WTC11 (cell line): ENCODE measurements at regions not wholly inside any gene's neighbourhood (a gene's known extent, or its start where the extent isn't known, plus 50 kb on each side); places are given as distances from the start of the nearest gene placed in this dataset.

Experiments used
- ATAC-seq: fragments of 200-7000 bp; cut with Tn5 transposase; 2 replicates; pipeline ENCODE4 v1.10.0; 2021; ENCODE audit warnings: mild to moderate bottlenecking, moderate library complexity
- CTCF ChIA-PET: fragments of 300-600 bp; sonication (Branson Sonifier 250); formaldehyde crosslinking; loops from one replicate; lab custom pipeline; 2021; ENCODE audit warnings: antibody characterized with exemption; lab: Charles Lee
- POLR2A ChIA-PET: fragments of 350-600 bp; sonication (Branson Sonifier 250); formaldehyde crosslinking; loops from one replicate; lab custom pipeline; 2021; ENCODE audit warnings: antibody characterized with exemption; lab: Charles Lee
- DNase-seq: peaks from one replicate; pipeline ENCODE4 v3.0.0; 2021; ENCODE audit warnings: low spot score
- H3K27ac Mint-ChIP-seq: 2 replicates; pipeline ENCODE4 v1.8.0; 2021; ENCODE audit warnings: mixed read lengths
- H3K27me3 Mint-ChIP-seq: 2 replicates; pipeline ENCODE4 v1.8.0; 2021; ENCODE audit warnings: low read depth, mild to moderate bottlenecking, moderate library complexity, mixed read lengths
- H3K36me3 Mint-ChIP-seq: 2 replicates; pipeline ENCODE4 v1.8.0; 2021; ENCODE audit warnings: mixed read lengths
- H3K4me1 Mint-ChIP-seq: 2 replicates; pipeline ENCODE4 v1.8.0; 2022; ENCODE audit warnings: mixed read lengths
- H3K4me3 Mint-ChIP-seq: 2 replicates; pipeline ENCODE4 v1.8.0; 2021; ENCODE audit warnings: mild to moderate bottlenecking, moderate library complexity, mixed read lengths
- H3K9me3 Mint-ChIP-seq: 2 replicates; pipeline ENCODE4 v1.8.0; 2021; ENCODE audit warnings: mixed read lengths
- AFF4 ChIP-seq: sonication (generic); formaldehyde crosslinking; IDR thresholded peaks from 2 replicates; pipeline ENCODE4 v1.8.1; 2023; ENCODE audit warnings: mild to moderate bottlenecking, missing genetic modification reagents, borderline replicate concordance
- ELF4 ChIP-seq: sonication (generic); formaldehyde crosslinking; IDR thresholded peaks from 2 replicates; pipeline ENCODE4 v1.8.1; 2022; ENCODE audit warnings: low read depth, mild to moderate bottlenecking, moderate library complexity, missing genetic modification reagents
- GRHL2 ChIP-seq: fragments of 250-450 bp; sonication (Bioruptor Pico); IDR thresholded peaks from 2 replicates; pipeline ENCODE4 v1.8.0; 2022; ENCODE audit warnings: mild to moderate bottlenecking, moderate library complexity; ENCODE audit not compliant: insufficient replicate concordance, severe bottlenecking
- HMGA2 ChIP-seq: fragments of 250-450 bp; sonication (Bioruptor Pico); IDR thresholded peaks from 2 replicates; pipeline ENCODE4 v1.4.0; 2021; ENCODE audit warnings: mild to moderate bottlenecking, moderate library complexity
- NFE2L1 ChIP-seq: sonication (generic); formaldehyde crosslinking; IDR thresholded peaks from 2 replicates; pipeline ENCODE4 v1.8.1; 2023; ENCODE audit warnings: missing genetic modification reagents
- RELA ChIP-seq: sonication (generic); formaldehyde crosslinking; IDR thresholded peaks from 2 replicates; pipeline ENCODE4 v1.8.1; 2022; ENCODE audit warnings: missing genetic modification reagents, mild to moderate bottlenecking, borderline replicate concordance
- ZNF121 ChIP-seq: sonication (generic); formaldehyde crosslinking; IDR thresholded peaks from 2 replicates; pipeline ENCODE4 v1.8.0; 2023; ENCODE audit warnings: missing genetic modification reagents
- ZNF219 ChIP-seq: sonication (generic); formaldehyde crosslinking; IDR thresholded peaks from 2 replicates; pipeline ENCODE4 v1.8.0; 2023; ENCODE audit warnings: missing genetic modification reagents, mild to moderate bottlenecking, borderline replicate concordance
- ZNF232 ChIP-seq: sonication (generic); formaldehyde crosslinking; IDR thresholded peaks from 2 replicates; pipeline ENCODE4 v1.8.0; 2022; ENCODE audit warnings: mild to moderate bottlenecking, missing genetic modification reagents
- ZNF263 ChIP-seq: sonication (generic); formaldehyde crosslinking; IDR thresholded peaks from 2 replicates; pipeline ENCODE4 v1.8.1; 2022; ENCODE audit warnings: low read depth, mild to moderate bottlenecking, moderate library complexity, missing genetic modification reagents
- ZNF281 ChIP-seq: sonication (generic); formaldehyde crosslinking; IDR thresholded peaks from 2 replicates; pipeline ENCODE4 v1.8.0; 2023; ENCODE audit warnings: mild to moderate bottlenecking, missing genetic modification reagents
- ZNF423 ChIP-seq: fragments of 250-450 bp; sonication (Bioruptor Pico); IDR thresholded peaks from 2 replicates; pipeline ENCODE4 v2.1.2; 2022; ENCODE audit warnings: mild to moderate bottlenecking, moderate library complexity
- TF ChIP-seq, protein P1 (sequence below): sonication (generic); formaldehyde crosslinking; IDR thresholded peaks from 2 replicates; pipeline ENCODE4 v1.8.1; 2023; ENCODE audit warnings: mild to moderate bottlenecking, missing genetic modification reagents, moderate library complexity
- TF ChIP-seq, protein P2 (sequence below): sonication (generic); formaldehyde crosslinking; IDR thresholded peaks from 2 replicates; pipeline ENCODE4 v1.8.0; 2023; ENCODE audit warnings: missing genetic modification reagents
- TF ChIP-seq, protein P3 (sequence below): fragments of 250-450 bp; sonication (Bioruptor Pico); IDR thresholded peaks from 2 replicates; pipeline ENCODE4 v1.9.0; 2021; ENCODE audit warnings: mild to moderate bottlenecking, borderline replicate concordance

DNA sequence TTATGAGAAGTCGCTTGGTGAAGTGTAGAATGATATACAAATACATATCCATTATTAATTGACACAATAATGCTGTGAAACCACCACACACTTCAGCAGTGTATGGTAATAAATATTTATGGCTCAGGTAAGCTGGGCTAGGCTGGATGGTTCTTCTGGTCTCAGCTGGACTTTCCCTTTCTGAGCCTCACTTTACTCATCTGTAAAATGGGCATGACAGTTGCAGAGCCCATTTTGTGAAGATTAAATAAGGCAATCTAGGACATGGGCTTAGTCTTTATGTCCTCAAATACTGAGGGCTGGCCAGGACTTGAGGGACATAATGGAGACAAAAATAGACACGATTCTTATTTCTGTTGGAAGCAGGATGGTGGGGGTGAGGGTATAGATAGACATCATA is 196.1 kb downstream of the MIAT start:
- no peak overlapping the region for H3K27ac Mint-ChIP-seq
- no peaks in the 10 kb centered on the region for H3K27me3 Mint-ChIP-seq
- peaks cover 5% of the 10 kb centered on the region for H3K4me1 Mint-ChIP-seq
- ChIA-PET CTCF (no interaction called here), POLR2A (no interaction called here)
- H3K36me3 Mint-ChIP-seq = no peaks in the 10 kb centered on the region
- no peak for DNase-seq
- ATAC-seq = no peak
- TF ChIP-seq, protein P1, sequence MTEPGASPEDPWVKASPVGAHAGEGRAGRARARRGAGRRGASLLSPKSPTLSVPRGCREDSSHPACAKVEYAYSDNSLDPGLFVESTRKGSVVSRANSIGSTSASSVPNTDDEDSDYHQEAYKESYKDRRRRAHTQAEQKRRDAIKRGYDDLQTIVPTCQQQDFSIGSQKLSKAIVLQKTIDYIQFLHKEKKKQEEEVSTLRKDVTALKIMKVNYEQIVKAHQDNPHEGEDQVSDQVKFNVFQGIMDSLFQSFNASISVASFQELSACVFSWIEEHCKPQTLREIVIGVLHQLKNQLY (CRISPR knock-in tag) = no peak
- TF ChIP-seq ZNF281 (CRISPR knock-in tag) (no peak), GRHL2 (CRISPR knock-in tag) (no peak), ZNF263 (CRISPR knock-in tag) (no peak), ZNF121 (no peak), ELF4 (CRISPR knock-in tag) (no peak), HMGA2 (CRISPR knock-in tag) (no peak), ZNF423 (CRISPR knock-in tag) (no peak), ZNF232 (CRISPR knock-in tag) (no peak), ZNF219 (CRISPR knock-in tag) (no peak), RELA (CRISPR knock-in tag) (no peak), AFF4 (CRISPR knock-in tag) (no peak), NFE2L1 (CRISPR knock-in tag) (no peak)
- TF ChIP-seq, protein P2, sequence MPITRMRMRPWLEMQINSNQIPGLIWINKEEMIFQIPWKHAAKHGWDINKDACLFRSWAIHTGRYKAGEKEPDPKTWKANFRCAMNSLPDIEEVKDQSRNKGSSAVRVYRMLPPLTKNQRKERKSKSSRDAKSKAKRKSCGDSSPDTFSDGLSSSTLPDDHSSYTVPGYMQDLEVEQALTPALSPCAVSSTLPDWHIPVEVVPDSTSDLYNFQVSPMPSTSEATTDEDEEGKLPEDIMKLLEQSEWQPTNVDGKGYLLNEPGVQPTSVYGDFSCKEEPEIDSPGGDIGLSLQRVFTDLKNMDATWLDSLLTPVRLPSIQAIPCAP = no peak
- TF ChIP-seq, protein P3, sequence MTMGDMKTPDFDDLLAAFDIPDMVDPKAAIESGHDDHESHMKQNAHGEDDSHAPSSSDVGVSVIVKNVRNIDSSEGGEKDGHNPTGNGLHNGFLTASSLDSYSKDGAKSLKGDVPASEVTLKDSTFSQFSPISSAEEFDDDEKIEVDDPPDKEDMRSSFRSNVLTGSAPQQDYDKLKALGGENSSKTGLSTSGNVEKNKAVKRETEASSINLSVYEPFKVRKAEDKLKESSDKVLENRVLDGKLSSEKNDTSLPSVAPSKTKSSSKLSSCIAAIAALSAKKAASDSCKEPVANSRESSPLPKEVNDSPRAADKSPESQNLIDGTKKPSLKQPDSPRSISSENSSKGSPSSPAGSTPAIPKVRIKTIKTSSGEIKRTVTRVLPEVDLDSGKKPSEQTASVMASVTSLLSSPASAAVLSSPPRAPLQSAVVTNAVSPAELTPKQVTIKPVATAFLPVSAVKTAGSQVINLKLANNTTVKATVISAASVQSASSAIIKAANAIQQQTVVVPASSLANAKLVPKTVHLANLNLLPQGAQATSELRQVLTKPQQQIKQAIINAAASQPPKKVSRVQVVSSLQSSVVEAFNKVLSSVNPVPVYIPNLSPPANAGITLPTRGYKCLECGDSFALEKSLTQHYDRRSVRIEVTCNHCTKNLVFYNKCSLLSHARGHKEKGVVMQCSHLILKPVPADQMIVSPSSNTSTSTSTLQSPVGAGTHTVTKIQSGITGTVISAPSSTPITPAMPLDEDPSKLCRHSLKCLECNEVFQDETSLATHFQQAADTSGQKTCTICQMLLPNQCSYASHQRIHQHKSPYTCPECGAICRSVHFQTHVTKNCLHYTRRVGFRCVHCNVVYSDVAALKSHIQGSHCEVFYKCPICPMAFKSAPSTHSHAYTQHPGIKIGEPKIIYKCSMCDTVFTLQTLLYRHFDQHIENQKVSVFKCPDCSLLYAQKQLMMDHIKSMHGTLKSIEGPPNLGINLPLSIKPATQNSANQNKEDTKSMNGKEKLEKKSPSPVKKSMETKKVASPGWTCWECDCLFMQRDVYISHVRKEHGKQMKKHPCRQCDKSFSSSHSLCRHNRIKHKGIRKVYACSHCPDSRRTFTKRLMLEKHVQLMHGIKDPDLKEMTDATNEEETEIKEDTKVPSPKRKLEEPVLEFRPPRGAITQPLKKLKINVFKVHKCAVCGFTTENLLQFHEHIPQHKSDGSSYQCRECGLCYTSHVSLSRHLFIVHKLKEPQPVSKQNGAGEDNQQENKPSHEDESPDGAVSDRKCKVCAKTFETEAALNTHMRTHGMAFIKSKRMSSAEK = no peak
- no peaks in the 10 kb centered on the region for H3K9me3 Mint-ChIP-seq
- H3K4me3 Mint-ChIP-seq = no peak overlapping the region
